ENCODE measurements at regions not wholly inside any gene's neighbourhood (a gene's known extent, or its start where the extent isn't known, plus 50 kb on each side); places are given as distances from the start of the nearest gene placed in this dataset.
"Not testable (repeated sequence)": the region's sequence is repeated elsewhere in the genome, so short reads cannot be mapped to it uniquely, and the experiment has no call there.

DNA sequence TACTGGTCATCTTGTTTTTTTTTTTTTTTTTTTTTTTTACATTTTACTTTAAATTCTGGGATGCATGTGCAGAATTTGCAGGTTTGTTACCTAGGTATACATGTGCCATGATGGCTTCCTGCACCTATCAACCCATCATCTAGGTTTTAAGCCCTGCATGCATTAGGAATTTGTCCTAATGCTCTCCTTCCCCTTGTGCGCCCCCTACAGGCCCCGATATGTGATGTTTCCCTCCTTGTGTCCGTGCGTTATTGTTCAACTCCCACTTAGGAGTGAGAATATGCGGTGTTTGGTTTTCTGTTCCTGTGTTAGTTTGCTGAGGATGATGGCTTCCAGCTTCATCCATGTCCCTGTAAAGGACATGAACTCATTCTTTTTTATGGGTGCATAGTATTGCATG is 249.6 kb upstream of the SLC16A7 start:
- DNase-seq, ATAC-seq: not testable (repeated sequence)

DNA sequence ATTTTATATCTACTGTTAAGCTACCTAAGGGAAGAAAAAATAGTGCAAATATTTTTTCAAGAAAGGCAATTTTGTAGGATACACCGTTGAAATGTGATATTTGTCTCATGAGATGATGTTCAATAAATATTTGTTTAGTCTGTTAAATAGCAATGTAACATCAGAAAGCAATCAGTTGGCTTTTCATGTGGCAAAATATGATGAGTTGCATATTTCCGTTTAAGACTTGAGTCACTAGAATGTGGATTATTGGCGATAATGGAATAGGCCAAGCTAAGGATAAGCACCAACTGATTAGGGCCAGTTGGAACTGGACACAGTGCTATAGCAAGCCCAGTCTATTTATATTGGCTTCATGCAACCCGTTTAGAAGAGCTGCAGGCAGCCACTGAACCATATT is 250.4 kb upstream of the SLC16A7 start:
- no peak for ATAC-seq
- DNase-seq, result no peak

DNA sequence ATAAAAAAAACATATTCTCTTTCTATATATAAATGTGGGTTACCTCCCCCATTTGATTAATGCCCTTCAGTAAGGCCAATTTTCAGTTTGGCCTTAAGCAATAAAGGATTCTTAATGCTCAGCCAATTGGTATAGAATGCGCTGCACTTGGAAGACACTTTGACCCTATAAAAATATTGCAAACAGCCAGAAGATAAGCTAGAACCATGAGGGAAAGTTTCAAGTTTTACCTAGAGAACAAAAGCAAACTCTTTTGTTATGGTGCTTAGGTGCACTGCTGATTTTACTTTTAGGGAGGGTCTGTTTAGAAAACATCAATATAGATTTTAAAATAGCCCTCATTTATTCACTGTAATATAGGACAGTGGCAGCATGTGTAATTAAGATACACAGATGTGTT is 251.6 kb upstream of the SLC16A7 start:
- ATAC-seq, result no peak
- DNase-seq, result no peak

DNA sequence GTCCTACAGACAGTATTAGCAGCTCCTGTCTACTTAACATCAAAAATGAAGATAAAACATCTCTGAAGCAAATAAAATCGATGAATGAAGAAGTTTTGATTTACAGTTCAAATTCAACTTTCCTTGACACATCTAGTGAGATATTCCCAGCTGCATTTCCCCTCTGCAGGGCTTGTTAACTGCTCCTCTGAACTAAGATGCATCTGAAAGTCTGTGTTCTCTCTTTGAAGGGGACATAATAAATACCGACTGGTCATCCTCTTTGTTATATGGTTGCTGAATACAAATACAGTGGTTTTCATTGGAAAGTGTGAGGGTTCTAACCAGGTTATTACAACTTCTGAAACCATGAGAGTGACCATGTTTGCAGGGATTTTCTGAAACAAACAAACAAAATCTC is 266.4 kb upstream of the SLC16A7 start:
- no peak for DNase-seq
- no peak for ATAC-seq

DNA sequence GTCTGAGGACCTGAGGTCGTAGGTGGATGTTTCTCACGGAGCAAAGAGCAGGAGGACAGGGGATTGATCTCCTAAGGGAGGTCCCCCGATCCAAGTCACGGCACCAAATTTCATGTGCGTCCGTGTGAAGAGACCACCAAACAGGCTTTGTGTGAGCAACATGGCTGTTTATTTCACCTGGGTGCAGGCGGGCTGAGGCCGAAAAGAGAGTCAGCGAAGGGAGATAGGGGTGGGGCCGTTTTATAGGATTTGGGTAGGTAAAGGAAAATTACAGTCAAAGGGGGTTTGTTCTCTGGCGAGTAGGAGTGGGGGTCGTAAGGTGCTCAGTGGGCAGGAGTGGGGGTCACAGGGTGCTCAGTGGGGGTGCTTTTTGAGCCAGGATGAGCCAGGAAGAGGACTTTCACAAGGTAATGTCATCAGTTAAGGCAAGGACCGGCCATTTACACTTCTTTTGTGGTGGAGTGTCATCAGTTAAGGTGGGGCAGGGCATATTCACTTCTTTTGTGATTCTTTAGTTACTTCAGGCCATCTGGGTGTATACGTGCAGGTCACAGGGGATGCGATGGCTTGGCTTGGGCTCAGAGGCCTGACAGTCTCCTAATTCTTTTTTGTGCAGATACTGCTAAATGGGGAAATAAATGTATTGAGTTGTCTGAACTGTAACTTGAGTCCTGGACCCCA is 267.3 kb upstream of the SLC16A7 start:
- not testable (repeated sequence) for DNase-seq, ATAC-seq

DNA sequence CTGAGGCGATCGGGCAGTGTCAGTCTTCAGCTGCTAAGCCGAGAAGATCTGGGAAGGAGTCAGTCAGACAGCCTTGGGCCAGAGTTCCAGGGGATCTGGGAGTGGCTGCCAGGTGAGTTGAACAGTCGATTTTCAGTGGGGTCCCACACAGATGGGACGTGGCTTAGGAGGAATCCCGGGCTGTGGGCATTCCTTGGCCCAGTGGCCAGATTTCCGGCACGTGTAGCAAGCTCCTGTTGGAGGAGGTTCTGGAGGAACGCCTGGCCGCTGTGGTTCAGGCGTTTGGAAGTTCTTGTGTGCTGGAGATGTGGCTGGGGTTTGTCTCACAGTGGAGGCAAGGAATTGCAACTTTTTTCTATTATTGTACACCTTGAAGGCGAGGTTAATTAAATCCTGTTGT is 269.4 kb upstream of the SLC16A7 start:
- DNase-seq, ATAC-seq: not testable (repeated sequence)

DNA sequence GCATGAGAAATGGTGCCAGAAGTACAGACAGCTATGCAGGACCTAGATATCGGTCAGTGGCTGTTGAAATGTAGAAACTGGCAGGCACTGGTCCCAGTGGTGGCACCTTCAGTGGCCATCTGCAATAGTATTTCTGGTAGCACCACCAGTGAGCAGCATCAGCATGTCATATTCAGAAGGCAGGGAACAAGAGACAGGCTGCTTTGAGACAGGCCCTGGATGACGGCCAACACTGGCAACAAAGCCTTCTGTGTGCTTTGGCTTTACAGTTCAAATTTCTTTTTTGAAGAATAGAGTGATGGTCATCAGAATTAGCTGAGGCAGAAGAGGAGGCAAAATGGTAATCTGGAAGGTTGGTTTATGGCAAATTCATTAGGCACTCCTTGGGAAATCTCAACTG is 273.4 kb upstream of the SLC16A7 start:
- DNase-seq, result no peak
- ATAC-seq, result no peak

DNA sequence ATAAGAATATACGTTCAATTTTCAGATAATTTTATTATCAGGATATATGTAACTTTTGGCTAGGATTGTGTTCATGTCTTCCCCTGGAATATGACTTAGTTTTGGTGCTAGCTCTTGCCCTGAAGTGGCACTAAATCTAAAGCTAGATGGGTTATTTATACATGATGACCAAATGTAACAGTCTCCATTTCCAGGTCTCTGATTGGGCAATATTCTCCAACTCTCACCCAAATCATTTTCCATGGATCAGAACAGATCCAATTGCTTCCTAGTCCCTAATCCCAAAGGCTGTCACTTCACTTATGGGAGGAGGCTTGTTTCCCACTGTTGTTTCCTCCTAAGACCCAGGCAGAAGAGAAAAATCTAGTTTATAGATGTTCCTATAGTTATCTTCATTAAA is 274.6 kb upstream of the SLC16A7 start:
- DNase-seq (no peak), ATAC-seq (no peak)

DNA sequence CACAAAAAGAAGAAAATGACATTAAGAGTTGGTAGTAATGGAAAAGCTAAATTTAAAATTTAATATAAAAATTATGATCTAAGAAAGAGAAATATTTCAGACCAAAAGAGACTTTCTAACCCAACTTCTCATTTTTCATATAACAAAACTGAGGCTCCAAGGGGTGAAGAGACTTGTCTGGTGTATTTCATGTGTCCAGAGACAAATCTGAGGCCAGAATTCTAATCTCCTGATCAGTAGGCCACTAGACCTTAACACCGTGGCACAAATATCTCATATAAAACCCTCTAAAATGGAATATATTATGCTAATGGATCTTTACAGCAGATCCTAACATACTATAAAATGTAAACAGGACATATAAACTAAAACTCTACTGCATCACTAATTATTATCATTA is 275.7 kb upstream of the SLC16A7 start:
- DNase-seq (no peak), ATAC-seq (no peak)

DNA sequence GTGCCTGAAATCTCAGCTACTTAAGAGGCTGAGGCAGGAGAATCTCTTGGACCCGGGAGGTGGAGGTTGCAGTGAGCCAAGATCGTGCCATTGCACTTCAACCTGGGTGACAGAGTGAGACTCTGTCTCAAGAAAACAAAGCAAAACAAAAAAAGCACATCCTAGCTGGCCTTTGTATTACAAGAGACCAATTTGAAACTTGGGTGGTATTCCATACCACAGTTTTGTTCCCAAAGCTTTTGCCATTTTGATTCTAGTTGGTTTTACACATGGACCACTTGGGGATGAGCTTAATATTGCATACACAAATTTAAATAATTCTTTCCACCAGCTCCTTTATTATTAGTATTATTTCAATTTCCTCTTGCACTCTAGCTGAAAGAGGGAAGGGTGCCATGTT is 276.9 kb upstream of the SLC16A7 start:
- DNase-seq, result no peak
- ATAC-seq, result no peak

DNA sequence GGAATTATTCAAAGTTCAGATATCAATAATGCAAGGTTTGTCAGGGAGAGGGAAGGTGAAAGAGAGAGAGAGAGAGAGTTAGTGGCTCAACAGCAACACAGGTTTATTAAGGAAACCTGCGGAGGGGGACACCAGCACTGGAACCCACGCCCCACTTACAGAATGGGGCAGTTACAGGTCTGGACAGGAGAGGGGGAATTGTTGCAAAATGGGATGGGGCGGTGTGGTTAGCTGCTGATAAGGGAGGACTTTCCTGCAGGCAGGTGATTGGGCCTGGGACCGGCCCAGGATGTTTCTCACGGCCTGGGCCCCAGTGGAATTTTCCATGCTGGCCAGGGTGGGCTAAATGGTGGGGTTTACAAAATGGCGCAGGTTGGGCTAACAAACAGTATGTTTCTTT is 278.2 kb upstream of the SLC16A7 start:
- DNase-seq, result no peak
- no peak for ATAC-seq

DNA sequence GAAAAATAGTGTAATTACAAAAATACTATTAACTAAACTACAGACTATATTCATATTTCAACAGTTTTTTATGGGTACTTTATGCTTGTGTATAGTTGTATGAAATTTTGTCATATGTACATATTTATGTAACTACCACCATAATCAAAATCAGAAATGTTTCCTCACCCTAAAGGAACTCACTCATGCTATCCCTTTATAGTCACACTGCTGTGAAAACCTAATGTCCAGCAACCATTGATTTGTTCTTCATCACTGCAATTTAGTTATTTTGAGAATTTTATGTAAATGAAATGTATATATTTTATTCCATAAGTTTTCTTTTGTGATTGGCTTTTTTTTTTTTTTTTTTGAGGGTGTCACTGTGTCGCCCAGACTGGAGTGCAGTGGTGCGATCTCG is 278.9 kb upstream of the SLC16A7 start:
- DNase-seq (no peak), ATAC-seq (no peak)

DNA sequence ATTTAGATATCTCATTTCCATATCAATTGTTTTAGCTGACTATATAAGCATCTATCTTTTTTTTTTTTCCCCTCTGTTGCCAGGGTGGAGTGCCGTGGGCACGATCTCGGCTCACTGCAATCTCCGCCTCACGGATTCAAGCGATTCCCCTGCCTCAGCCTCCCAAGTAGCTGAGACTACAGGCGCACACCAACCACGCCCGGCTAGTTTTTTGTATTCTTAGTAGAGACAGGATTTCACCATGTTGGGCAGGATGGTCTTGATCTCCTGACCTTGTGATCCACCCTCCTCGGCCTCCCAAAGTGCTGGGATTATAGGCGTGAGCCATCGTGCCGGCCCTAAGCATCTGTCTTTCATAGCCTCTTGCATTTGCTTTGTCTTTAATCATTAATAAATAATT is 279.5 kb upstream of the SLC16A7 start:
- DNase-seq, ATAC-seq: not testable (repeated sequence)

DNA sequence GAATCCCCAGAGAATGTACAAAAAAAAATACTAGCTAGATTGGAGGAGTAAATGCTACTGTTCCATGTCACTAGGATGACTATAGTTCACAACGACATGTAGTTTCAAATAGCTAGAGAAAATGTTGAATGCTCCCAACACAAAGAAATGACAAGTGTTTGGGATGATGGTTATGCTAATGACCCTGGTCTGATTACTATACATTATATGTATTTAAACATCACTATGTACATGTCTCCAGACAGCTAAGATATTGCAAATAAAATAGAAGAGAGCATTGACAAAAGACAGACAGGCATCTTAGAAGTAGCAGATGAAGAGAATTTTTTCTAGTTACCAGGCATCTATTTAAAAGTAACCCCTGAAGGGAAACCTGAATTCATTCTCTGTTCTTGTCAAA is 281.6 kb upstream of the SLC16A7 start:
- no peak for ATAC-seq
- no peak for DNase-seq

DNA sequence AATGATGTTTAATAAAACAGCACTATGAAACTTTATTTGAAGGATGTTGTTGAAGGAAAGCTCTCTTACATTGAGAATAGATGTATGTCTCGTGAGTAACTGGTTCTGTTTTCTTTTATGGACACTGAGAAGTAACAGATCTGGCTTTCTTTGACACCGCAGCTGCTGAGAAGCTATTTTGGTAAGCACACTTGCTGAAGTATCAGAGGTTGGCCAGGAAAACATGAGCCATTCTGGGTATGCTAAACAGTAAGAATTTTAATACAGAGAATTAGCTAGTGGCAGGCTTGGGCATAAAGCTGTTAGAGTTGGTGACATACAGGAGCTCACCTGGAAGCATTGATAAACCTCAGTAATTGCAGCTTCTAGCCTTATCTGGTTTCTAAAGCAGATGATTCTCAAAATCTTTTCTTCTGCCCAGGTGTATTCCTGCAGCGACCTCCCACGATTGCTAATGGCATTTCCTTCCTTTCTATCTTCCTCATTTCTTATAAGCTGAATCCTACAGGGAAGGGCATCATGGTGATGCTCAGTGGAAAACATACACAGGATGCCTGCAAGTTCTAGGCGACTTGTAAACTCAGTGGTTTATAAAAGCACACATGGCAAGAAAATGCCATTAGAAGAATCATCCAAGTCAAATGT is 291.6 kb upstream of the SLC16A7 start:
- no peak for ATAC-seq
- no peak for DNase-seq

DNA sequence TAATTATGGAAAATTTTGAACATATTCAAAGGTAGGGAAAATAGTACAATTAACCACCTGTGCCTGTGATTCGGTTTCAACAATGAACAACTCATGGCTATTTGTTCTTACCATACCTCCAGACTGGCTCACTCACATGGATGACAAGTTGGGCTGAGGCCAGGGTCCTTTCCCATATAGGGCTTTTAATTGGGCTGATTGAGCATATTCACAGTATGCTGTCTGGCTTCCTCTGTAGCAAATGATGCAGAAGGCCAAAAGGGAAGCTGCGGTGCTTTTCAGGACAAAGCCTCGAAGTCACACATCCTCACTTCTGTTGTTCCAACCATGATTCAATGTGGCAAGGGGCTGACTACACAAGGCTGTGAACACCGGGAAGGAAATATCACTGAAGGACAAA is 297.5 kb upstream of the SLC16A7 start:
- ATAC-seq (no peak), DNase-seq (no peak)

DNA sequence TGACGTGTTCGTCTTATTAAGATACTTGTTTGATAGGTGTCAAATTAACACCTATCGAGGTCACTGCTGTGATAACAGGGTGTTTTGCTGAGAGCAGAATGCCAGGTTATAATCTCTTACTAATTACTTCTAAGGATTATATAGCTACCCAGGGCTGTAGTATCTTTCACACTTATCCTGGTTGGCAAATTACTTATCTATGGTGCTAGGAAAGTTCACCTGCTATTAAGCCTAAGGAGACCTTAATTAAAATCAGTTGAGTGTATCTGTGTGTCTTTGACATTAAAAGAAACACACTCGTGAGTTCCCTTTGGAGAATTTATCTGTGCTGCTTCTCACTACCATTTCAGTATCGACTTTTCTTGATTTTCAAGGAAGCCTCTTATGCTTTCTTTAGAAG is 301.6 kb upstream of the SLC16A7 start:
- ATAC-seq (no peak), DNase-seq (no peak)

DNA sequence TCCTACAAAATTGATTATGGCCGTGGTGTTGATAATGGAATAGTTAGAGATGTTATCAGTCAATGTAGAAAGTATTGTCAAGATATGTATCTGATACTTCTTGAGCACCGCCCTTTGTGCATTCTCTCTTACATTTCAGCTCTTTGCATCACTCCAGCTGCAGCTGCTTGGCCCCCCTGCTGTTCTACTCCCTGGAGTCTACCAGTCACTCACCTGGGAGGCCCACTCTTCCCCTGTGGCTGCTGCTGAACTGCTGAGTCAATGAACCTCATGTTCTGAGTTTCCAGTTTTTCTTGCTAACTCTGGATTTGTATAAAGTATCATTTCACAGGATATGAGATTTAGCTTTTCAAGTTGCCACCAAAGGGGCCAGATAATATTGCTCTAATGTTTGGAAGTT is 312.8 kb upstream of the SLC16A7 start:
- ATAC-seq (no peak), DNase-seq (no peak)

DNA sequence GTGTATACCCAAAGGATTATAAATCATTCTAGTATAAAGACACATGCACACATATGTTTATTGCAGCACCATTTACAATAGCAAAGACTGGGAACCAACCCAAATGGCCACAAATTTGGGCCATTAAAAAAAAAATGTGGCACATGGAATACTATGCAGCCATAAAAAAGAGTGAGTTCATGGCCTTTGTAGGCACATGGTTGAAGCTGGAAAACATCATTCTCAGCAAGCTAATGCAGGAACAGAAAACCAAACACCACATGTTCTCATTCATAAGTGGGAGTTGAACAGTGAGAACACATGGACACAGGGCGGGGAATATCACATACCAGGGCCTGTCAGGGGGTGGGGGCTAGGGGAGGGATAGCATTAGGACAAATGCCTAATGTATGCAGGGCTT is 322.3 kb upstream of the SLC16A7 start:
- not testable (repeated sequence) for ATAC-seq, DNase-seq

DNA sequence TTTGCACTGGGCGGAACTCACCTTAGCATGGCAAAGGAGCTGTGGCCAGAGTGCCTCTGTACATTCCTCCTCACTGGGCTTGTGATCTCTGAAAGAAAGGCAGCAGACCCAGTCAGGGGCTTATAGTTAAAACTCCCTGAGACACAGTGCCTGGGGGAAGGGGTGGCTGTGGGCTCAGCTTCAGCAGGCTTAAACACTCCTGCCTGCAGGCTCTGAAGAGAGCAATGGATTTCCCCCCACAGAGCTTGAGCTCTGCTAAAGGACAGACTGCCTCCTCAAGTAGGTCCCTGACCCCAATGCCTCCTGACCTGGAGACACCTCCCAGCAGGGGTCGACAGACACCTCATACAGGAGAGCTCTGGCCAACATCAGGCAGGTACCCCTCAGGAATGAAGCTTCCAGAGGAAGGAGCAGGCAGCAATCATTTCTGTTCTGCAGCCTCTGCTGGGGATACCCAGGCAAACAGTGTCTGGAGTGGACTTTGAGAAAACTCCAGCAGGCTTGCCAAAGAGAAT is 327.5 kb upstream of the SLC16A7 start:
- DNase-seq (no peak), ATAC-seq (no peak)

DNA sequence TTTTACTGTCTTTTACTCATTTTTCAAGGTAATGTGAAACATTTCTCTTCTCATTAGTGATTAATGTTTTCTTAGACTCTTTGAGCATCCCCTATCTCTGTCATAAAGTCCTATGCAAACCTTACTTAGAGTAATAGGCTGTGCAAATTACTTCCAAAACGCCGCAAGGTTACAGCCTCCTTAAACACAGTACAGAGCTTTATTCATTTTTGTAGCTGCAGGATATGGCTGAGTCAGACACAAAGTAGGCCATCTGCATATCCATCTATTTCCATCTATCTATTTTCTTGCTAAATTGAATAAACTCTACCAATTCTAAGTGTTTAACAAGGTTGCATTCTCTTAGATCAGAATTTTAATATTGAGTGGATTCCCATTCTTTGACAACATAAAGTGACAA is 335.6 kb upstream of the SLC16A7 start:
- DNase-seq (no peak), ATAC-seq (no peak)

DNA sequence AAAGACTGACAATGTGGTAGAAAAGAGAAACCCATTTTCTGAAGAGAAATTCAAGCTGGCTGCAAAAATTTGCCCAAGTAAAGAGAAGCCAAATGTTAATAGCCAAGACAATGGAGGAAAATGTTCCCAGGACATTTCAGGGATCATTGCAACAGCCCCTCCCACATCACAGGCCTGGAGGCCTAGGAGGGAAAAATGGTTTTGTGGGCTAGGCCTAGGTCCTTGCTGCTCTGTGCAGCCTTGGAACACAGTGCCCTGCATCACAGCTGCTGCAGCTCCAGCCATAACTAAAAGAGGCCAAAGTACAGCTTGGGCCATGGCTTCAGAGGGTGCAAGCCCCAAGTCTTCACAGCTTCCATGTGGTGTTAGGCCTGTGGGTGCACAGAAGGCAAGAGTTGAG is 332.4 kb upstream of the LRIG3 start:
- no peak for ATAC-seq
- no peak for DNase-seq

DNA sequence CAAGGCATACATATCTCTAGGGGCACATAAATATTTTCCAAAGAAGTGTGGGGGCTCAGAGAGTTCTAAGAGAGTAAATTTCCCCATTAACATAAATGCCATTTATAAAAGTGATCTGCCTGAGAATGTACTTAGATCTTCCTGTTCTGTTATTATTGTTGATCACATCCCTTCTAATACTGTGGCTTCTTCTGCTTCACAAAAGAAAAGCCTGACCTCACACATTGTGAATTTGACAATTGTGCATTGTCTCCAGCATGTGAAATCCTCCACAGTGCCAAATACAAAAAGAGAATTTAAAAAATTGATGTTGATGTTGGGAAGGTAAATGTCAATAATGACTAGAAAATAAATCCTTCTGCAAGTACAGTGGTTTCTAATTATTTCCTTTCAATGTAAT is 330.5 kb upstream of the LRIG3 start:
- DNase-seq, result no peak
- no peak for ATAC-seq

DNA sequence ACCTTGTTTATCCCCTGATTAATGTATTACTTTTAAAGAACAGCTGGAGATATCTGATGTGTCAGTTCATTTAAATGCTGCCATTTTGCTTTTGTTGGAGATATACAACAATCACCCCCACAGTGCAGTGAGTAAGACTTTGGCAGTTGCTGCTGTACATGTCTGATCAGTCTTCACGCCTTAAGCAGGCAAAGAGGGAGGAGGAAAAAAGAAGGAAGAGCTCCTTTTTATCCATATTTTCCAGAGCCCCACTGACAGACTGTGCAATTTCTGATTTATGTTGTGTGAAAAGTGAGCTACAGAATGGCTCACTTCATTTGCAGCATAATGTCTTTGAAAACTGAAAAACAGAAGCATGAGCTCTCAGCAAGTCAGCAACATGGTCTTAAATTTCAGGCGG is 319.7 kb upstream of the LRIG3 start:
- no peak for ATAC-seq

More for the DNA sequence above, 319.7 kb upstream of the LRIG3 start:
- DNase-seq, result no peak

Measured in stimulated activated naive CD8-positive, alpha-beta T cell treated with anti-CD3 and anti-CD28 coated beads, Interleukin-15, Interleukin-2, amounts not matched to agents 100 U/mL and 50 U/mL, for 24 hours (primary cell).